ENCODE measurements at regions not wholly inside any gene's neighbourhood (a gene's known extent, or its start where the extent isn't known, plus 50 kb on each side); places are given as distances from the start of the nearest gene placed in this dataset.

DNA sequence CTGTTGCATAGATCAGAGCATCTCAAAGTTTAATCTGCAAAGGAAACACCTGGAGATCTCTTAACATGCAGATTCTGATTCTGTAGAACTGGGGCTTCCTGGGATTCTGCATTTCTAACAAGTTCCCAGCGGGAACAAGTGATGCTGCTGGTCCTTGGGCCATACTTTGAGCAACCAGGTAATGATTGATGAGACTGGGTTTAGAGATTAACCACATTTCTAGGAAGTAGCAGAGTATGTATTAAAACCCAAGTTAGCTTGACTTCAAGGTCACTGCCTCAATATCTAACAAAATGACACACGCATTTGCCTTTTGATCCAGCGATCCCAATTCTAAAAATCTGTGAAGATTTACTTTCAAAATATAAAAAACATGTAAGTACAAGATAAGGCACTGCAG, 83.0 kb upstream of the DTNBP1 start:
- TF ChIP-seq CTCF (IDR thresholded peaks at IDR 0.05), result no peak
- no peak for TF ChIP-seq POLR2A (IDR thresholded peaks at IDR 0.05)
- TF ChIP-seq POLR2AphosphoS5 (IDR thresholded peaks at IDR 0.05), result no peak

All from breast epithelium (tissue), 3 donors.